ENCODE measurements at regions not wholly inside any gene's neighbourhood (a gene's known extent, or its start where the extent isn't known, plus 50 kb on each side); places are given as distances from the start of the nearest gene placed in this dataset.

GRCh38 chr20:60361761-60362395 lies 403.7 kb downstream of the CDH26 start:
- Histone ChIP-seq H3K14ac (ENCODE audit: insufficient read length) (no peak overlapping the region), H3K36me3 (ENCODE audit: control insufficient read depth in 2 of 4, insufficient read depth in 4 of 4, low read length in 3 of 4) (no peaks in the 10 kb centered on the region), H3K27me3 (replicated peaks in 1 of 4; ENCODE audit: control insufficient read depth in 3 of 4, extremely low read depth in 1 of 4, insufficient read depth in 3 of 4, low read length in 3 of 4) (no peaks in the 10 kb centered on the region), H3K4me2 (ENCODE audit: insufficient read depth in 1 of 2, low read depth in 2 of 2, low read length in 2 of 2) (no peak overlapping the region), H3K23ac (ENCODE audit: insufficient read length) (no peak overlapping the region), H2BK5ac (ENCODE audit: low read depth, low read length) (no peak overlapping the region), H3K79me2 (ENCODE audit: control insufficient read depth in 1 of 2, insufficient read depth in 2 of 2, low read length in 2 of 2) (no peaks in the 10 kb centered on the region), H2BK12ac (ENCODE audit: low read depth, low read length) (no peak overlapping the region), H2BK20ac (ENCODE audit: low read length) (no peak overlapping the region), H3K23me2 (ENCODE audit: low read depth, low read length) (no peaks in the 10 kb centered on the region), H3K18ac (ENCODE audit: extremely low read depth, low read length) (no peak overlapping the region), H4K5ac (ENCODE audit: insufficient read length, low read depth, low read length) (no peak overlapping the region), H2AK5ac (ENCODE audit: low read depth, low read length) (no peak overlapping the region), H3K27ac (ENCODE audit: low read depth, low read length) (no peak overlapping the region), H2BK15ac (ENCODE audit: low read length) (no peak overlapping the region), H3K56ac (replicated peaks; ENCODE audit: insufficient read length, low read depth, low read length) (no peak overlapping the region), H2BK120ac (replicated peaks; ENCODE audit: low read depth, low read length) (no peak overlapping the region), H3K9me3 (ENCODE audit: insufficient read depth in 2 of 2, low read depth in 1 of 2, low read length in 1 of 2) (no peaks in the 10 kb centered on the region), H3K4ac (replicated peaks; ENCODE audit: insufficient read length, low read depth, low read length) (no peak overlapping the region), H2AFZ (ENCODE audit: low read length) (no peak overlapping the region), H3K4me1 (replicated peaks in 1 of 4; ENCODE audit: control insufficient read depth in 3 of 4, insufficient read depth in 4 of 4, low read length in 3 of 4) (no peaks in the 10 kb centered on the region; a peak in 1 of 7 replicates), H3K4me3 (ENCODE audit: extremely low read depth in 1 of 4, insufficient read depth in 2 of 4, low read depth in 3 of 4, low read length in 4 of 4) (no peak overlapping the region), H4K20me1 (replicated peaks in 1 of 2; ENCODE audit: control insufficient read depth in 1 of 2, insufficient read depth in 2 of 2, low read length in 2 of 2) (peaks cover 0 to 1% of the 10 kb centered on the region in 2 experiments), H4K91ac (replicated peaks; ENCODE audit: insufficient read length, low read length) (no peak overlapping the region), H4K8ac (ENCODE audit: extremely low read depth, insufficient read depth, low read length) (no peak overlapping the region), H3K79me1 (ENCODE audit: low read depth, low read length) (no peaks in the 10 kb centered on the region), H3K9ac (replicated peaks in 1 of 4; ENCODE audit: extremely low read depth in 1 of 4, low read depth in 3 of 4, low read length in 3 of 4) (no peak overlapping the region)
- 91% methylated on average over 10 of the region's 10 CpGs; no CpG with 5 or more reads in 1 of the 2 experiments for WGBS, 2 experiments (ENCODE audit: extremely low coverage in 1 of 2, insufficient coverage in 1 of 2, insufficient read length in 1 of 2, insufficient replicate concordance in 2 of 2, low coverage in 1 of 2, low lambda C conversion rate in 2 of 2, missing lambda C conversion rate in 1 of 2)
- POLR2A ChIA-PET (ENCODE audit: partially characterized antibody): no interaction called here
- no peak for DNase-seq (ENCODE audit: low read depth in 1 of 2, low spot score in 2 of 2)
- FAIRE-seq: no peak
- CTCF ChIA-PET (ENCODE audit: partially characterized antibody): no interaction called here
- TF ChIP-seq BCL11A (IDR thresholded peaks at IDR 0.05; ENCODE audit: low read depth in 2 of 2, low read length in 2 of 2) (no peak), YY1 (IDR thresholded peaks at IDR 0.05; ENCODE audit: low read depth, low read length) (no peak), E2F6 (IDR thresholded peaks at IDR 0.05) (no peak), ASH2L (IDR thresholded peaks at IDR 0.05; ENCODE audit: low read length) (no peak), TBP (IDR thresholded peaks at IDR 0.05; ENCODE audit: low read depth, low read length) (no peak), BACH1 (IDR thresholded peaks at IDR 0.05; ENCODE audit: low read length) (no peak)

Measured in H1 (cell line).